Smooth muscle cell (in vitro differentiated cells): ENCODE measurements at regions not wholly inside any gene's neighbourhood (a gene's known extent, or its start where the extent isn't known, plus 50 kb on each side); places are given as distances from the start of the nearest gene placed in this dataset.
A peak's percentile ranks its signal among the peaks of the same experiment; 100 is the strongest.

ENCODE experiments used
- DNase-seq: peaks from one replicate; lab custom pipeline; 2025; ENCODE audit not compliant: unreplicated experiment; lab: John Stamatoyannopoulos, UW
- H2AFZ ChIP-seq: fragments of 200-600 bp; sonication (generic); 2 replicates; pipeline ENCODE4 v1.6.0; 2016; ENCODE audit warnings: antibody characterized with exemption, low read depth, mild to moderate bottlenecking
- H3F3A ChIP-seq: fragments of 200-600 bp; sonication (generic); 2 replicates; pipeline ENCODE4 v1.6.0; 2017; ENCODE audit warnings: antibody characterized with exemption, low read depth
- H3K27ac ChIP-seq: fragments of 200-600 bp; sonication (generic); 2 replicates; pipeline ENCODE4 v1.5.1; 2016; ENCODE audit warnings: low read depth, mild to moderate bottlenecking
- H3K27me3 ChIP-seq: fragments of 200-600 bp; sonication (generic); 2 replicates; pipeline ENCODE4 v1.6.1; 2016; ENCODE audit warnings: low read depth, mild to moderate bottlenecking
- H3K36me3 ChIP-seq: fragments of 200-600 bp; sonication (generic); 2 replicates; pipeline ENCODE4 v1.5.1; 2016; ENCODE audit warnings: low read depth
- H3K4me1 ChIP-seq: fragments of 200-600 bp; sonication (generic); 2 replicates; pipeline ENCODE4 v1.5.1; 2016; ENCODE audit warnings: low read depth
- H3K4me2 ChIP-seq: fragments of 200-600 bp; sonication (generic); 2 replicates; pipeline ENCODE4 v1.6.0; 2016; ENCODE audit warnings: mild to moderate bottlenecking
- H3K4me3 ChIP-seq: fragments of 200-600 bp; sonication (generic); 2 replicates; pipeline ENCODE4 v1.5.1; 2016; ENCODE audit warnings: mild to moderate bottlenecking
- H3K79me2 ChIP-seq: fragments of 200-600 bp; sonication (generic); 2 replicates; pipeline ENCODE4 v1.6.0; 2016; ENCODE audit warnings: low read depth, mild to moderate bottlenecking
- H3K9ac ChIP-seq: fragments of 200-600 bp; sonication (generic); 2 replicates; pipeline ENCODE4 v1.6.0; 2016; ENCODE audit warnings: low read depth
- H3K9me3 ChIP-seq: fragments of 200-600 bp; sonication (generic); replicated peaks from 2 replicates; pipeline ENCODE4 v1.5.1; 2016; ENCODE audit warnings: low read depth
- H4K20me1 ChIP-seq: fragments of 200-600 bp; sonication (generic); 2 replicates; pipeline ENCODE4 v1.6.0; 2016; ENCODE audit warnings: low read depth
- CTCF ChIP-seq: fragments of 200-600 bp; sonication (generic); IDR thresholded peaks from 2 replicates; pipeline ENCODE4 v1.5.1; 2017; ENCODE audit warnings: borderline replicate concordance, mild to moderate bottlenecking, antibody characterized with exemption; ENCODE audit not compliant: insufficient read depth, poor library complexity, severe bottlenecking
- WGBS: methylation state at CpG from one replicate; pipeline ENCODE4 v1.1.7; 2016; ENCODE audit warnings: low lambda C conversion rate; 5-methylcytosine and 5-hydroxymethylcytosine counted together

DNA sequence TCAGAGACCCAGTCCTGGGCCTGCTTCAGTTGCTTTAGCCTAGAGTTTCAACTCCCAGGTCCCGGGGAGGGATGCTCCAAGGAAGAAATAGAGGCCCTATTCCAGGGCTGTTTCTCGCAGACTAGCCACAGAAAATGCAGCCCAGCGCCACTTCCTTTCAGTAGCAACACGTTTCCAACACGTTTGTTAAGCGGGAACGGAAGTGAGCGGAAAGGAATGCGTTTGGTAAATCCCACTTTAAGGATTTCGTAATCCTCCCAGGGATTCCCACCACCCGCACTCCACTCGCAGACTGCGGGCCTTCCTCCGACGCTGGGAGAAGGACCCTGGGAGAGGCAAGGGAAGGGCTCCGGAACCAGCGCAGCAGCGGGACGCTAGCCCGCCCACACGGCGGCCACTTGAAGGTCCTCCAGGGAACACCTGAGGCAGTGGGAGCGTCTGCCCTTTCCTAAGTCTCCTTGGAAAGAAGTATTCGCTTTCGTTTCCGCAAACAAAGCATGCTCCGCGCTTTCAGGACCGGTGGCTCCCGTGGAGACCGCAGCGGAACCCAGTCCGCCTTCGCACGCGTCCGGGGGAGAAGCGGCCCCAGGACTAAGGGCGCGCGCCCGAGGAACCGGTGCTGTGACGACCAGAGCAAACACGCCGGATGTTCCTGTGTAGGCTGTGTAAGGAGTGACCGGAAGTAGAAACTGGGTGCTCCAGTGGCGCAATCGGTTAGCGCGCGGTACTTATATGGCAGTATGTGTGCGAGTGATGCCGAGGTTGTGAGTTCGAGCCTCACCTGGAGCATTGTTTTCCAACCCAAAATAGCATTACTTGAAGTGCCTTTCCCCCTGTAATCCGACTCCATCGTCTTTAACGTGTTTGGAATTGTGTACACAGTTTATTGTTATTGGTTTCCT lies 227.6 kb upstream of the PRSS16 start:
- Histone ChIP-seq H2AFZ (peak overlapping the region; percentile 72), H4K20me1 (no peaks in the 10 kb centered on the region), H3K9me3 (no peaks in the 10 kb centered on the region), H3K79me2 (peaks cover 2% of the 10 kb centered on the region), H3K4me2 (peak overlapping the region; percentile 86), H3K9ac (peak overlapping the region; percentile 77), H3K27ac (peak overlapping the region; percentile 86), H3K4me1 (peaks cover 13% of the 10 kb centered on the region), H3F3A (no peaks in the 10 kb centered on the region), H3K36me3 (no peaks in the 10 kb centered on the region), H3K27me3 (no peaks in the 10 kb centered on the region), H3K4me3 (peak overlapping the region; percentile 61)
- WGBS = 2% methylated on average over 58 of the region's 58 CpGs
- peak; percentile 35 for DNase-seq
- TF ChIP-seq CTCF = no peak

DNA sequence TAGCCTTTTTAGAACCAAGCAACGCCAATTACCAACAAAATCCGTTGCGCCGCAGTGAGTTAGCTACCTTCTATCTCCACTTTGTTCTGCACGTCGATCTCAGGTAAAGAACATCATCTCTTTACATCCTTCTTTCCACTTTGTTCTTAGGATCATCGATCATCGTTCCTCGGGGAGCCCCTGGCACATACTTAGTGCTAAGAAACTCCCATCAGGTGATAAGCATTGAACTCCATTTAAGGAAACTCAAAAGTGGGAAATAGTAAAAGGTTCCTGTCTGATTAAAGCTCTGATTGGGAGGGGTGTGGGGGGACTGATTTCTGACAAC lies 227.0 kb upstream of the PRSS16 start:
- Histone ChIP-seq H3K27ac (peak overlapping the region; percentile 86), H3K27me3 (no peaks in the 10 kb centered on the region), H3K9ac (peak overlapping the region; percentile 77), H3K4me1 (peaks cover 13% of the 10 kb centered on the region), H3F3A (no peaks in the 10 kb centered on the region), H3K79me2 (no peaks in the 10 kb centered on the region), H3K9me3 (no peaks in the 10 kb centered on the region), H2AFZ (peak overlapping the region; percentile 72), H3K4me3 (peak overlapping the region; percentile 61), H4K20me1 (no peaks in the 10 kb centered on the region), H3K36me3 (no peaks in the 10 kb centered on the region), H3K4me2 (peak overlapping the region; percentile 86)
- DNase-seq = no peak
- 53% methylated on average over 9 of the region's 9 CpGs for WGBS
- no peak for TF ChIP-seq CTCF

DNA sequence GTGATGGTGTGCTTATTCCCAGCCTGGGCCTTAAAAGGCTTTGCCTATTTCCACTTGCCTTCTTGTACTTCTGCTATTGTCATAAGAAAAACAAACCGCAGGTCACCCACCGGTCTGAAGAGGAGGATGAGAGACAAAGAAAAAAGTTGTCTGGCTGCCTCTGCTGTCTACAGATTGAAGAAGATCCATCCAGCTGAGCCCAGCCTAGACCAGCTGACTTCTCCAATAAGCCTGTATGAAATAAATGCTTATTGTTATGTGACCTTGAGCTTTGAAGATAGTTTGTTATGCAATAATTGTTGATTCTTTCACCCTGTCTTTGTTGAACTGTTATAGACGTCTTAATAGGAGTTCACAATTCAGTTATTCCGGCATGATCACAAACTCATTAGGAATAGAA lies 223.8 kb upstream of the PRSS16 start:
- H3K27me3 ChIP-seq = peaks cover 11% of the 10 kb centered on the region
- no peaks in the 10 kb centered on the region for H3K79me2 ChIP-seq
- no peaks in the 10 kb centered on the region for H3K9me3 ChIP-seq
- H4K20me1 ChIP-seq = no peaks in the 10 kb centered on the region
- no peak overlapping the region for H3K9ac ChIP-seq
- 90% methylated on average over 4 of the region's 4 CpGs for whole genome bisulfite sequencing
- H3K4me3 ChIP-seq = no peak overlapping the region
- no peak overlapping the region for H3K4me2 ChIP-seq
- H3K4me1 ChIP-seq = peaks cover 5% of the 10 kb centered on the region
- no peaks in the 10 kb centered on the region for H3K36me3 ChIP-seq
- no peak for DNase-seq
- no peak overlapping the region for H2AFZ ChIP-seq
- H3F3A ChIP-seq = no peaks in the 10 kb centered on the region
- no peak for TF ChIP-seq CTCF
- no peak overlapping the region for H3K27ac ChIP-seq

GRCh38 chr6:27025351-27025750 lies 222.2 kb upstream of the PRSS16 start:
- no peak overlapping the region for H3K4me3 ChIP-seq
- H3F3A ChIP-seq = no peaks in the 10 kb centered on the region
- H3K27me3 ChIP-seq = peaks cover 11% of the 10 kb centered on the region
- H3K9me3 ChIP-seq = no peaks in the 10 kb centered on the region
- WGBS = 74% methylated on average over 1 of the region's 1 CpG
- H2AFZ ChIP-seq = no peak overlapping the region
- TF ChIP-seq CTCF = no peak
- H3K27ac ChIP-seq = no peak overlapping the region
- H3K79me2 ChIP-seq = no peaks in the 10 kb centered on the region
- H3K36me3 ChIP-seq = no peaks in the 10 kb centered on the region
- DNase-seq = no peak
- no peak overlapping the region for H3K4me2 ChIP-seq
- H3K4me1 ChIP-seq = no peaks in the 10 kb centered on the region
- no peak overlapping the region for H3K9ac ChIP-seq
- no peaks in the 10 kb centered on the region for H4K20me1 ChIP-seq
